ENCODE measurements at regions not wholly inside any gene's neighbourhood (a gene's known extent, or its start where the extent isn't known, plus 50 kb on each side); places are given as distances from the start of the nearest gene placed in this dataset.
"Not testable (repeated sequence)": the region's sequence is repeated elsewhere in the genome, so short reads cannot be mapped to it uniquely, and the experiment has no call there.

GRCh38 chr6:86256615-86257187 is 614.0 kb upstream of the SYNCRIP start:
- no peak for DNase-seq (ENCODE audit: low read depth in 3 of 3)

- no peak for DNase-seq (ENCODE audit: low read depth in 3 of 3)
Observed at GRCh38 chr6:86255973-86256372, 613.3 kb upstream of the SYNCRIP start.

- DNase-seq (ENCODE audit: low read depth in 3 of 3): no peak
Observed at GRCh38 chr6:86251106-86251505, 608.4 kb upstream of the SYNCRIP start.

- DNase-seq (ENCODE audit: low read depth in 3 of 3): no peak
Observed at GRCh38 chr6:86217906-86218305, 575.2 kb upstream of the SYNCRIP start.

GRCh38 chr6:86215323-86215722 is 572.6 kb upstream of the SYNCRIP start:
- DNase-seq (ENCODE audit: low read depth in 3 of 3): no peak

- DNase-seq (ENCODE audit: low read depth in 3 of 3): no peak
Observed at GRCh38 chr6:86205980-86206379, 563.3 kb upstream of the SYNCRIP start.

GRCh38 chr6:86203044-86203443 is 560.4 kb upstream of the SYNCRIP start:
- no peak for DNase-seq (ENCODE audit: low read depth in 3 of 3)

GRCh38 chr6:86193821-86194220 is 551.1 kb upstream of the SYNCRIP start:
- no peak for DNase-seq (ENCODE audit: low read depth in 3 of 3)

GRCh38 chr6:86192123-86192522 is 549.4 kb upstream of the SYNCRIP start:
- DNase-seq (ENCODE audit: low read depth in 3 of 3): no peak

GRCh38 chr6:86175149-86175548 is 532.5 kb upstream of the SYNCRIP start:
- not testable (repeated sequence) for DNase-seq (ENCODE audit: low read depth in 3 of 3)

- no peak for DNase-seq (ENCODE audit: low read depth in 3 of 3)
Observed at GRCh38 chr6:86154852-86155251, 512.2 kb upstream of the SYNCRIP start.

- DNase-seq (ENCODE audit: low read depth in 3 of 3): no peak
Observed at GRCh38 chr6:86153521-86153920, 510.8 kb upstream of the SYNCRIP start.

- no peak for DNase-seq (ENCODE audit: low read depth in 3 of 3)
Observed at GRCh38 chr6:86152546-86152945, 509.9 kb upstream of the SYNCRIP start.

- DNase-seq (ENCODE audit: low read depth in 3 of 3): no peak
Observed at GRCh38 chr6:86148586-86148985, 505.9 kb upstream of the SYNCRIP start.

GRCh38 chr6:86147859-86148258 is 505.2 kb upstream of the SYNCRIP start:
- no peak for DNase-seq (ENCODE audit: low read depth in 3 of 3)

- no peak for DNase-seq (ENCODE audit: low read depth in 3 of 3)
Observed at GRCh38 chr6:86147311-86147710, 504.6 kb upstream of the SYNCRIP start.

GRCh38 chr6:86146751-86147150 is 504.1 kb upstream of the SYNCRIP start:
- DNase-seq (ENCODE audit: low read depth in 3 of 3): not testable (repeated sequence)

GRCh38 chr6:86142326-86142725 is 499.6 kb upstream of the SYNCRIP start:
- DNase-seq (ENCODE audit: low read depth in 3 of 3): no peak

GRCh38 chr6:86128130-86128814 is 485.6 kb upstream of the SYNCRIP start:
- DNase-seq (ENCODE audit: low read depth in 3 of 3): no peak

- DNase-seq (ENCODE audit: low read depth in 3 of 3): no peak
Observed at GRCh38 chr6:86122086-86122485, 479.4 kb upstream of the SYNCRIP start.

- no peak for DNase-seq (ENCODE audit: low read depth in 3 of 3)
Observed at GRCh38 chr6:86118271-86118670, 475.6 kb upstream of the SYNCRIP start.

- DNase-seq (ENCODE audit: low read depth in 3 of 3): no peak
Observed at GRCh38 chr6:86107985-86108384, 465.3 kb upstream of the SYNCRIP start.

- no peak for DNase-seq (ENCODE audit: low read depth in 3 of 3)
Observed at GRCh38 chr6:86087954-86088353, 445.3 kb upstream of the SYNCRIP start.

GRCh38 chr6:86079938-86080337 is 437.3 kb upstream of the SYNCRIP start:
- no peak for DNase-seq (ENCODE audit: low read depth in 3 of 3)

Data from stimulated activated CD4-positive, alpha-beta T cell treated with anti-CD3 and anti-CD28 coated beads, TNF-alpha, amount 100 ng/mL, for 24 hours (primary cell).